NCI-H524 (cell line): ENCODE measurements at regions not wholly inside any gene's neighbourhood (a gene's known extent, or its start where the extent isn't known, plus 50 kb on each side); places are given as distances from the start of the nearest gene placed in this dataset.

Experiments used
- DNase-seq, 2 experiments: peaks; one replicate each; lab custom pipeline; 2025; lab: John Stamatoyannopoulos, UW

- peak in 1 of 2 experiments; percentile 57 for DNase-seq
These were observed 117.0 kb downstream of the CEP44 start for GRCh38 chr4:174400603-174401302.

- peak in 1 of 2 experiments; percentile 46 for DNase-seq
These were observed 115.0 kb downstream of the CEP44 start for GRCh38 chr4:174398728-174399127.

GRCh38 chr4:174397366-174398155 is 113.8 kb downstream of the CEP44 start:
- no peak for DNase-seq

GRCh38 chr4:174396599-174397110 is 112.9 kb downstream of the CEP44 start:
- DNase-seq: no peak

- no peak for DNase-seq
These were observed 111.2 kb downstream of the CEP44 start for GRCh38 chr4:174394915-174395314.

GRCh38 chr4:174389439-174389838 is 105.7 kb downstream of the CEP44 start:
- no peak for DNase-seq

GRCh38 chr4:174388461-174389145 is 104.9 kb downstream of the CEP44 start:
- DNase-seq: no peak

- DNase-seq: no peak
These were observed 104.0 kb downstream of the CEP44 start for GRCh38 chr4:174387721-174388120.

GRCh38 chr4:174387143-174387542 is 103.4 kb downstream of the CEP44 start:
- DNase-seq: no peak

GRCh38 chr4:174383783-174384182 is 100.1 kb downstream of the CEP44 start:
- no peak for DNase-seq

- peak; percentile 34 to 73 for DNase-seq
These were observed 99.4 kb downstream of the CEP44 start for GRCh38 chr4:174382938-174383605.
